Neural cell (in vitro differentiated cells): ENCODE measurements at regions not wholly inside any gene's neighbourhood (a gene's known extent, or its start where the extent isn't known, plus 50 kb on each side); places are given as distances from the start of the nearest gene placed in this dataset.

Source experiments
- H2AFZ ChIP-seq: fragments of 200-600, 300-800 bp; sonication (generic), shearing (Covaris generic); 2 replicates; pipeline ENCODE4 v1.6.0; 2014; ENCODE audit warnings: low read depth, mild to moderate bottlenecking, antibody characterized with exemption, low read length, moderate library complexity
- H3F3A ChIP-seq: fragments of 200-600 bp; shearing (Covaris generic); 2 replicates; pipeline ENCODE4 v1.6.1; 2016; ENCODE audit warnings: mild to moderate bottlenecking, moderate library complexity, mixed read lengths, antibody characterized with exemption, low read length; ENCODE audit not compliant: insufficient read depth, poor library complexity, severe bottlenecking
- H3K27ac ChIP-seq: fragments of 200-600, 300-800 bp; sonication (generic), shearing (Covaris generic); 2 replicates; pipeline ENCODE4 v1.5.1; 2014; ENCODE audit warnings: mild to moderate bottlenecking, low read length, moderate library complexity
- H3K27me3 ChIP-seq: fragments of 300-800, 200-600 bp; sonication (generic), shearing (Covaris generic); 2 replicates; pipeline ENCODE4 v1.6.0; 2014; ENCODE audit warnings: mild to moderate bottlenecking, low read depth, low read length, moderate library complexity; ENCODE audit not compliant: insufficient read depth
- H3K36me3 ChIP-seq: fragments of 300-800, 200-600 bp; sonication (generic), shearing (Covaris generic); 2 replicates; pipeline ENCODE4 v1.5.1; 2014; ENCODE audit warnings: mild to moderate bottlenecking, antibody characterized with exemption, low read length, moderate library complexity; ENCODE audit not compliant: insufficient read depth
- H3K4me2 ChIP-seq: fragments of 300-800, 200-600 bp; sonication (generic), shearing (Covaris generic); 2 replicates; pipeline ENCODE4 v1.6.0; 2014; ENCODE audit warnings: mild to moderate bottlenecking, low read length
- H3K4me3 ChIP-seq: fragments of 300-800, 200-600 bp; sonication (generic), shearing (Covaris generic); 2 replicates; pipeline ENCODE4 v1.5.1; 2014; ENCODE audit warnings: mild to moderate bottlenecking, low read length, moderate library complexity
- H3K79me2 ChIP-seq: fragments of 200-600 bp; shearing (Covaris generic); replicated peaks from 2 replicates; pipeline ENCODE4 v1.6.0; 2014; ENCODE audit warnings: mild to moderate bottlenecking, low read length, moderate library complexity; ENCODE audit not compliant: insufficient read depth
- H3K9ac ChIP-seq: fragments of 300-800, 200-600 bp; sonication (generic), shearing (Covaris generic); 2 replicates; pipeline ENCODE4 v1.6.1; 2016; ENCODE audit warnings: mild to moderate bottlenecking, low read length, mixed read lengths
- H3K9me2 ChIP-seq: fragments of 200-600 bp; shearing (Covaris generic); 2 replicates; pipeline ENCODE4 v1.6.1; 2016; ENCODE audit warnings: mild to moderate bottlenecking, low read length, mixed read lengths; ENCODE audit not compliant: insufficient read depth
- H3K9me3 ChIP-seq: fragments of 200-600, 300-800 bp; sonication (generic), shearing (Covaris generic); 2 replicates; pipeline ENCODE4 v1.6.1; 2016; ENCODE audit warnings: mild to moderate bottlenecking, mixed run types, low read length, moderate library complexity, mixed read lengths
- H4K20me1 ChIP-seq: fragments of 200-600 bp; shearing (Covaris generic); 2 replicates; pipeline ENCODE4 v1.6.1; 2016; ENCODE audit warnings: mild to moderate bottlenecking, mixed run types; ENCODE audit not compliant: insufficient read depth
- EP300 ChIP-seq: fragments of 450-650 bp; conservative IDR thresholded peaks from 2 replicates; pipeline ENCODE4 v1.6.1; 2014; ENCODE audit warnings: antibody characterized with exemption, mild to moderate bottlenecking, moderate library complexity; ENCODE audit not compliant: poor library complexity, severe bottlenecking
- EZH2 ChIP-seq: fragments of 200-600, 300-800 bp; shearing (Covaris generic), sonication (generic); IDR thresholded peaks from 2 replicates; pipeline ENCODE4 v1.6.1; 2014; ENCODE audit warnings: antibody characterized with exemption, low read length, borderline replicate concordance, mild to moderate bottlenecking; ENCODE audit not compliant: insufficient read depth, poor library complexity, severe bottlenecking
- MXI1 ChIP-seq: fragments of 450-650 bp; conservative IDR thresholded peaks from 2 replicates; pipeline ENCODE4 v1.6.1; 2014; ENCODE audit warnings: antibody characterized with exemption, mild to moderate bottlenecking; ENCODE audit not compliant: poor library complexity, severe bottlenecking
- POLR2AphosphoS5 ChIP-seq: IDR thresholded peaks from 2 replicates; pipeline ENCODE4 v1.6.1; 2012
- RAD21 ChIP-seq: fragments of 450-650 bp; conservative IDR thresholded peaks from 2 replicates; pipeline ENCODE4 v1.6.1; 2014; ENCODE audit warnings: antibody characterized with exemption, mild to moderate bottlenecking, moderate library complexity
- SMC3 ChIP-seq: fragments of 450-650 bp; conservative IDR thresholded peaks from 2 replicates; pipeline ENCODE4 v1.6.1; 2014; ENCODE audit warnings: antibody characterized with exemption, mild to moderate bottlenecking, moderate library complexity; ENCODE audit not compliant: poor library complexity
- TAF1 ChIP-seq: IDR thresholded peaks from 2 replicates; pipeline ENCODE4 v1.6.1; 2012; ENCODE audit warnings: low read depth
- TF ChIP-seq, protein P1 (sequence below): fragments of 450-650 bp; IDR thresholded peaks from 2 replicates; pipeline ENCODE4 v1.5.1; 2014; ENCODE audit warnings: antibody characterized with exemption, mild to moderate bottlenecking, moderate library complexity; ENCODE audit not compliant: poor library complexity, severe bottlenecking
- TF ChIP-seq, protein P2 (sequence below): IDR thresholded peaks from 2 replicates; pipeline ENCODE4 v1.6.1; 2012; ENCODE audit warnings: borderline replicate concordance

DNA sequence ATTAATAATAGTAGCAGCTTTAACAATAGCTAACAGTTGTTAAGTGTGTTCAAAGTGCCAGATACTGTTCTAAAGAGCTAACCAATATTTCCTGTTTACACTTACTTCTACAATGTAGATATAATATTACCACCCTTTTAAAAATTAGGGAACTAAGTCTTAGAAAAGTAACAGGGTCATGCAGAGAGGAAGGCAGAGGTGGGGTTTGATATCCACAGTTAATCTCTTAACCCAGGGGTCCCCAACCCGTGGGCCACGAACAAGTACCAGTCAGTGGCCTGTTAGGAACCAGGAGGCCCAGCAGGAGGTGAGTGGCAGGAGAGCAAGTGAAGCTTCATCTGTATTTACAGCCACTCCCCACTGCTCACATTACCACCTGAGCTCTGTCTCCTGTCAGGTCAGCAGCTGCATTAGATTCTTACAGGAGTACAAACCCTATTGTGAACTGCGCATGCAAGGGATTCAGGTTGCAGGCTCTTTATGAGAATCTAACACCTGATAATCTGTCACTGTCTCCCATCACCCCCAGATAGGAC, 89.1 kb downstream of the ACTL7B start:
- TF ChIP-seq, protein P1, sequence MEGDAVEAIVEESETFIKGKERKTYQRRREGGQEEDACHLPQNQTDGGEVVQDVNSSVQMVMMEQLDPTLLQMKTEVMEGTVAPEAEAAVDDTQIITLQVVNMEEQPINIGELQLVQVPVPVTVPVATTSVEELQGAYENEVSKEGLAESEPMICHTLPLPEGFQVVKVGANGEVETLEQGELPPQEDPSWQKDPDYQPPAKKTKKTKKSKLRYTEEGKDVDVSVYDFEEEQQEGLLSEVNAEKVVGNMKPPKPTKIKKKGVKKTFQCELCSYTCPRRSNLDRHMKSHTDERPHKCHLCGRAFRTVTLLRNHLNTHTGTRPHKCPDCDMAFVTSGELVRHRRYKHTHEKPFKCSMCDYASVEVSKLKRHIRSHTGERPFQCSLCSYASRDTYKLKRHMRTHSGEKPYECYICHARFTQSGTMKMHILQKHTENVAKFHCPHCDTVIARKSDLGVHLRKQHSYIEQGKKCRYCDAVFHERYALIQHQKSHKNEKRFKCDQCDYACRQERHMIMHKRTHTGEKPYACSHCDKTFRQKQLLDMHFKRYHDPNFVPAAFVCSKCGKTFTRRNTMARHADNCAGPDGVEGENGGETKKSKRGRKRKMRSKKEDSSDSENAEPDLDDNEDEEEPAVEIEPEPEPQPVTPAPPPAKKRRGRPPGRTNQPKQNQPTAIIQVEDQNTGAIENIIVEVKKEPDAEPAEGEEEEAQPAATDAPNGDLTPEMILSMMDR, result no peak
- TF ChIP-seq POLR2AphosphoS5 (no peak), RAD21 (no peak), EP300 (no peak), MXI1 (no peak), TAF1 (no peak), EZH2 (no peak), SMC3 (no peak)
- TF ChIP-seq, protein P2, sequence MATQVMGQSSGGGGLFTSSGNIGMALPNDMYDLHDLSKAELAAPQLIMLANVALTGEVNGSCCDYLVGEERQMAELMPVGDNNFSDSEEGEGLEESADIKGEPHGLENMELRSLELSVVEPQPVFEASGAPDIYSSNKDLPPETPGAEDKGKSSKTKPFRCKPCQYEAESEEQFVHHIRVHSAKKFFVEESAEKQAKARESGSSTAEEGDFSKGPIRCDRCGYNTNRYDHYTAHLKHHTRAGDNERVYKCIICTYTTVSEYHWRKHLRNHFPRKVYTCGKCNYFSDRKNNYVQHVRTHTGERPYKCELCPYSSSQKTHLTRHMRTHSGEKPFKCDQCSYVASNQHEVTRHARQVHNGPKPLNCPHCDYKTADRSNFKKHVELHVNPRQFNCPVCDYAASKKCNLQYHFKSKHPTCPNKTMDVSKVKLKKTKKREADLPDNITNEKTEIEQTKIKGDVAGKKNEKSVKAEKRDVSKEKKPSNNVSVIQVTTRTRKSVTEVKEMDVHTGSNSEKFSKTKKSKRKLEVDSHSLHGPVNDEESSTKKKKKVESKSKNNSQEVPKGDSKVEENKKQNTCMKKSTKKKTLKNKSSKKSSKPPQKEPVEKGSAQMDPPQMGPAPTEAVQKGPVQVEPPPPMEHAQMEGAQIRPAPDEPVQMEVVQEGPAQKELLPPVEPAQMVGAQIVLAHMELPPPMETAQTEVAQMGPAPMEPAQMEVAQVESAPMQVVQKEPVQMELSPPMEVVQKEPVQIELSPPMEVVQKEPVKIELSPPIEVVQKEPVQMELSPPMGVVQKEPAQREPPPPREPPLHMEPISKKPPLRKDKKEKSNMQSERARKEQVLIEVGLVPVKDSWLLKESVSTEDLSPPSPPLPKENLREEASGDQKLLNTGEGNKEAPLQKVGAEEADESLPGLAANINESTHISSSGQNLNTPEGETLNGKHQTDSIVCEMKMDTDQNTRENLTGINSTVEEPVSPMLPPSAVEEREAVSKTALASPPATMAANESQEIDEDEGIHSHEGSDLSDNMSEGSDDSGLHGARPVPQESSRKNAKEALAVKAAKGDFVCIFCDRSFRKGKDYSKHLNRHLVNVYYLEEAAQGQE, result no peak
- no peak overlapping the region for H2AFZ ChIP-seq
- H3K27me3 ChIP-seq, result no peaks in the 10 kb centered on the region
- no peaks in the 10 kb centered on the region for H3K36me3 ChIP-seq
- no peaks in the 10 kb centered on the region for H3F3A ChIP-seq
- no peaks in the 10 kb centered on the region for H3K9me2 ChIP-seq
- no peaks in the 10 kb centered on the region for H4K20me1 ChIP-seq
- no peak overlapping the region for H3K4me2 ChIP-seq
- H3K27ac ChIP-seq, result no peak overlapping the region
- H3K9me3 ChIP-seq, result no peaks in the 10 kb centered on the region
- no peaks in the 10 kb centered on the region for H3K79me2 ChIP-seq
- no peak overlapping the region for H3K4me3 ChIP-seq
- no peak overlapping the region for H3K9ac ChIP-seq

DNA sequence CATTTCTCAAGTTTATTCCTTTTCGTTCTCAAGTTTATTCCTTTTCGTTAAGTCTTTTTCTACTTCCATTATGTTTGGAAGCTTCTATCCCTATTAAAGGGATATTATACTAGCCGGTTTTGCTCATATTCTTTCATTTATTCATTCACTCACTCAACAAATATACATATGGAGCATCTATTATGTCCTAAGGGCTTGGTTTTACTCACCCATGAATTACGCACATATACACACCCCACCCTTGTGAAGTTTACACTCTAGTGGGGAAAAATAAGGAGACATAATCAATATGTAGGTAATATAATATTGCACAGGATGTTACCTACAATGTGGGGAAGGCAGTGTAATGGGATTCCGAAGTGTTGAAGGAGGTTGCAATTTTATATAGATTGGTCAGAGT, 90.5 kb downstream of the ACTL7B start:
- H3K79me2 ChIP-seq, result no peaks in the 10 kb centered on the region
- no peaks in the 10 kb centered on the region for H3K27me3 ChIP-seq
- TF ChIP-seq, protein P1, result no peak
- no peak for TF ChIP-seq TAF1
- no peak for TF ChIP-seq RAD21
- no peak for TF ChIP-seq POLR2AphosphoS5
- H3K9me2 ChIP-seq, result no peaks in the 10 kb centered on the region
- H2AFZ ChIP-seq, result no peak overlapping the region
- H3K36me3 ChIP-seq, result no peaks in the 10 kb centered on the region
- H4K20me1 ChIP-seq, result no peaks in the 10 kb centered on the region
- H3K27ac ChIP-seq, result no peak overlapping the region
- H3K9me3 ChIP-seq, result no peaks in the 10 kb centered on the region
- H3K4me2 ChIP-seq, result no peak overlapping the region
- H3F3A ChIP-seq, result no peaks in the 10 kb centered on the region
- no peak overlapping the region for H3K4me3 ChIP-seq
- H3K9ac ChIP-seq, result no peak overlapping the region
